CD14-positive monocyte (primary cell): ENCODE measurements at regions not wholly inside any gene's neighbourhood (a gene's known extent, or its start where the extent isn't known, plus 50 kb on each side); places are given as distances from the start of the nearest gene placed in this dataset.

Experiments
- DNase-seq, 3 donors: peaks; one replicate each; pipeline ENCODE4 v3.0.0-alpha.2; 2011 to 2022
- H2AFZ ChIP-seq: 2 replicates; pipeline ENCODE4 v1.6.0; 2012; ENCODE audit warnings: mild to moderate bottlenecking, low read depth, low read length, inconsistent platforms; ENCODE audit not compliant: insufficient read depth, poor library complexity, severe bottlenecking
- H3K27ac ChIP-seq, 2 donors: 1 replicate in 1 of 2; 2 replicates in 1 of 2; pipeline ENCODE4 v1.5.1; 2012 to 2013; ENCODE audit warnings: low read length in 2 of 2, control low read depth in 1 of 2, inconsistent platforms in 1 of 2, low read depth in 1 of 2, mild to moderate bottlenecking in 1 of 2
- H3K27me3 ChIP-seq, 2 donors: one replicate each; pipeline versions ENCODE4 v1.6.0 to v1.6.1; 2011 to 2013; ENCODE audit warnings: low read length in 2 of 2; ENCODE audit not compliant: control insufficient read depth in 2 of 2, insufficient read depth in 2 of 2
- H3K36me3 ChIP-seq, 2 donors: replicated peaks in 1 of 2; 1 replicate in 1 of 2; 2 replicates in 1 of 2; pipeline versions ENCODE4 v1.5.1 to v1.6.1; 2012 to 2013; ENCODE audit warnings: low read length in 2 of 2, control low read depth in 1 of 2, inconsistent platforms in 1 of 2, mild to moderate bottlenecking in 1 of 2; ENCODE audit not compliant: insufficient read depth in 2 of 2, control insufficient read depth in 1 of 2
- H3K4me1 ChIP-seq, 2 donors: 1 replicate in 1 of 2; 2 replicates in 1 of 2; pipeline versions ENCODE4 v1.5.1 to v1.6.1; 2012 to 2013; ENCODE audit warnings: low read length in 2 of 2, control low read depth in 1 of 2, inconsistent platforms in 1 of 2, mild to moderate bottlenecking in 1 of 2, moderate library complexity in 1 of 2; ENCODE audit not compliant: insufficient read depth in 2 of 2, control insufficient read depth in 1 of 2
- H3K4me2 ChIP-seq: replicated peaks from 2 replicates; pipeline ENCODE3; 2012; ENCODE audit warnings: low read length, moderate library complexity, mild to moderate bottlenecking; ENCODE audit not compliant: poor library complexity, severe bottlenecking; ENCODE audit errors: extremely low read depth
- H3K4me3 ChIP-seq, 3 experiments: fragments of 200-600 bp in 1 of 3; sonication (generic) in 1 of 3; replicated peaks in 1 of 3; 1 replicate in 2 of 3; 2 replicates in 1 of 3; pipeline ENCODE4 v1.5.1; 2011 to 2013; ENCODE audit warnings: low read length in 3 of 3, mild to moderate bottlenecking in 3 of 3, control low read depth in 2 of 3, low read depth in 2 of 3, inconsistent platforms in 1 of 3, moderate library complexity in 1 of 3
- H3K79me2 ChIP-seq: 2 replicates; pipeline ENCODE4 v1.6.0; 2012; ENCODE audit warnings: mild to moderate bottlenecking, control low read depth, inconsistent platforms, low read length, moderate library complexity; ENCODE audit not compliant: insufficient read depth
- H3K9ac ChIP-seq: 2 replicates; pipeline ENCODE4 v1.6.0; 2017; ENCODE audit warnings: low read length, mild to moderate bottlenecking; ENCODE audit not compliant: insufficient read depth, poor library complexity, severe bottlenecking
- H3K9me3 ChIP-seq, 2 donors: replicated peaks in 1 of 2; 1 replicate in 1 of 2; 2 replicates in 1 of 2; pipeline versions ENCODE4 v1.5.1 to v1.6.1; 2012 to 2013; ENCODE audit warnings: low read length in 2 of 2, control low read depth in 1 of 2; ENCODE audit not compliant: control insufficient read depth in 1 of 2, insufficient read depth in 1 of 2
- H4K20me1 ChIP-seq: 2 replicates; pipeline ENCODE4 v1.6.0; 2012; ENCODE audit warnings: mild to moderate bottlenecking, low read length, control low read depth, moderate library complexity; ENCODE audit not compliant: insufficient read depth
- H3K27ac Mint-ChIP-seq, 7 donors: one replicate each; pipeline ENCODE4 v1.8.0; 2020; ENCODE audit warnings: mild to moderate bottlenecking in 7 of 7, mixed read lengths in 7 of 7, moderate library complexity in 6 of 7, inconsistent platforms in 2 of 7
- H3K27me3 Mint-ChIP-seq, 3 donors: one replicate each; pipeline ENCODE4 v1.8.0; 2021 to 2022; ENCODE audit warnings: low read depth in 3 of 3, mild to moderate bottlenecking in 3 of 3, mixed read lengths in 3 of 3, moderate library complexity in 3 of 3, inconsistent platforms in 1 of 3
- H3K36me3 Mint-ChIP-seq, 2 donors: one replicate each; pipeline ENCODE4 v1.8.0; 2020; ENCODE audit warnings: mixed read lengths in 2 of 2, inconsistent platforms in 1 of 2, mild to moderate bottlenecking in 1 of 2
- H3K4me1 Mint-ChIP-seq: one replicate; pipeline ENCODE4 v1.8.0; 2020; ENCODE audit warnings: mild to moderate bottlenecking, mixed read lengths
- H3K4me3 Mint-ChIP-seq, 2 donors: one replicate each; pipeline ENCODE4 v1.8.0; 2020; ENCODE audit warnings: mild to moderate bottlenecking in 2 of 2, mixed read lengths in 2 of 2, moderate library complexity in 1 of 2
- H3K9me3 Mint-ChIP-seq, 7 donors: one replicate each; pipeline ENCODE4 v1.8.0; 2020 to 2022; ENCODE audit warnings: mixed read lengths in 7 of 7, mild to moderate bottlenecking in 6 of 7, moderate library complexity in 6 of 7, inconsistent platforms in 2 of 7
- CTCF ChIP-seq: fragments of 200-600 bp; IDR thresholded peaks from one replicate; pipeline ENCODE4 v1.8.0; 2022; ENCODE audit warnings: antibody characterized with exemption, mild to moderate bottlenecking
- WGBS: methylation state at CpG from one replicate; pipeline ENCODE4 v1.1.5; 2013; ENCODE audit warnings: missing lambda C conversion rate; ENCODE audit not compliant: insufficient coverage; 5-methylcytosine and 5-hydroxymethylcytosine counted together
- intact Hi-C, 2 donors: fragments of 100-400 bp; cut with micrococcal nuclease; formaldehyde crosslinking; loops; one replicate each; pipeline versions ENCODE4 v1.15.0 to v1.15.1; 2023

- TF ChIP-seq CTCF = no peak
- Histone ChIP-seq H3K9me3 (no peaks in the 10 kb centered on the region), H3K79me2 (no peaks in the 10 kb centered on the region), H2AFZ (no peak overlapping the region), H3K27me3 (no peaks in the 10 kb centered on the region), H3K27ac (no peak overlapping the region), H3K4me3 (no peak overlapping the region), H3K4me2 (no peak overlapping the region), H3K36me3 (no peaks in the 10 kb centered on the region), H4K20me1 (no peaks in the 10 kb centered on the region), H3K9ac (no peak overlapping the region), H3K4me1 (no peaks in the 10 kb centered on the region)
- no peak for DNase-seq
- peaks cover 0 to 5% (median 1%) of the 10 kb centered on the region in 7 donors for H3K9me3 Mint-ChIP-seq
- H3K4me1 Mint-ChIP-seq = no peaks in the 10 kb centered on the region
- H3K4me3 Mint-ChIP-seq = no peak overlapping the region
- no CpG with 5 or more reads among the region's 1 CpG for WGBS
- intact Hi-C loops = no loop called here
- peaks cover 0 to 8% (median 0%) of the 10 kb centered on the region in 3 donors for H3K27me3 Mint-ChIP-seq
- no peaks in the 10 kb centered on the region for H3K36me3 Mint-ChIP-seq
- no peak overlapping the region for H3K27ac Mint-ChIP-seq
Measured at GRCh38 chr20:10915815-10916214, 242.0 kb upstream of the JAG1 start.

- no peak overlapping the region for H2AFZ ChIP-seq
- H3K36me3 Mint-ChIP-seq = no peaks in the 10 kb centered on the region
- no peaks in the 10 kb centered on the region for H3K4me1 Mint-ChIP-seq
- 100% methylated on average over 1 of the region's 1 CpG for WGBS
- no peaks in the 10 kb centered on the region for H3K27me3 ChIP-seq
- no peaks in the 10 kb centered on the region for H3K4me1 ChIP-seq
- H3K4me2 ChIP-seq = no peak overlapping the region
- H3K4me3 Mint-ChIP-seq = no peak overlapping the region
- TF ChIP-seq CTCF = no peak
- H3K9ac ChIP-seq = no peak overlapping the region
- H3K9me3 ChIP-seq = no peaks in the 10 kb centered on the region
- H4K20me1 ChIP-seq = no peaks in the 10 kb centered on the region
- H3K79me2 ChIP-seq = no peaks in the 10 kb centered on the region
- H3K4me3 ChIP-seq = no peak overlapping the region
- no peak for DNase-seq
- H3K36me3 ChIP-seq = no peaks in the 10 kb centered on the region
- intact Hi-C loops = no loop called here
- peaks cover 0 to 8% (median 0%) of the 10 kb centered on the region in 3 donors for H3K27me3 Mint-ChIP-seq
- no peak overlapping the region for H3K27ac ChIP-seq
- H3K27ac Mint-ChIP-seq = no peak overlapping the region
- peaks cover 0 to 7% (median 1%) of the 10 kb centered on the region in 7 donors for H3K9me3 Mint-ChIP-seq
Measured at GRCh38 chr20:10916312-10916711, 242.5 kb upstream of the JAG1 start.
